ENCODE measurements at regions not wholly inside any gene's neighbourhood (a gene's known extent, or its start where the extent isn't known, plus 50 kb on each side); places are given as distances from the start of the nearest gene placed in this dataset.

- H3K27ac ChIP-seq, result no peak overlapping the region
- no peak for TF ChIP-seq ZFX (IDR thresholded peaks at IDR 0.05; ENCODE audit: borderline replicate concordance)
- no peak for TF ChIP-seq CTCF (IDR thresholded peaks at IDR 0.05)
These were observed 200.5 kb upstream of the HDAC4 start for GRCh38 chr2:239601201-239601851.

DNA sequence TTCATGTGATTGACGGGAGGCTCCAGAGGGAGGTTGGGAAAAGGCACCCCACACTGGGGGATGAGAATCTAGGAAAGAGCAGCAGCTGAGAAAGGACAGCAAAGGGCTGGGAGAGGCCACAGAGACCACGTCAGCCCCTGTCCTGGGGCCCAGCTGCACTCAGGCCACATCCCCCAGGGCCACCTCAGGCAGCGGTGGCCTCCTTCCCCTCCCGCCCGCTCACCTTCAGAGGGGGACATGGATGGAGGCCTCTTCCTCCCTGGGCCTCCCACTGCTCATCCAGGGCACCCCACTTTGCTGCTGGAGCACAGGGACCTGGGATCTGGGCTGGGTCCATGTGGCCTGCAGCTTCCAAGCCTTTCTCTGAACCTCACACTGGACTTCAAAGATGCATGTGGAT lies 199.8 kb upstream of the HDAC4 start:
- H3K27ac ChIP-seq, result no peak overlapping the region
- no peak for TF ChIP-seq ZFX (IDR thresholded peaks at IDR 0.05; ENCODE audit: borderline replicate concordance)
- no peak for TF ChIP-seq CTCF (IDR thresholded peaks at IDR 0.05)

DNA sequence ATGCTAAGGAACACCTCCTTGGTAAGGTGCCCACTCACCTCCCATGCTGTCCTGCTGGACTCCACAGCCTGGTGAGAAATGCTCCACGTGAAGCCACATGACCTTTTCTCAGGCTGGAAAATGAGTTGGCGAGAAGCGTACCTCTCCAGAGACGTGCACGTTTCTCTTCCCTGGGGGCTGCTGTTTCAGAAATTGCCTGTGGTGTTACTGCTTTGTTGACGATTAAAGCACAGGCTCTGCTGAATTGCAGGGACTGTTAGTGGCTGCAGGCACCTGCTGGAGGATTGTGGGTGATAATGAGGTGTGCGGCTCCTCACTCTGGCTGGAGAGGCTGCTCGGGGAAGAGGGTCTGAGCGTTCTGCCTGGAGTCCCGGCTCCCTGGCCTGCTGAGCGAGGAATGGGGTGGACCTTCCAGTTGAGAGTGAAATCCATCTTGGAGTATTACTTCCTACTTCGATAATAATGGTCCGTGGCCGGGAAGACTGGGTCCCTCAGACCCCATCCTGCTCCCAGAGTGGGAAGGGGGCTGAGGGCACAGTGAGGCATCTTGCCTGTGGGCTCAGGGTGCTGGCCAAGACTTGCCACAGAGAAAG lies 199.3 kb upstream of the HDAC4 start:
- no peak for TF ChIP-seq CTCF (IDR thresholded peaks at IDR 0.05)
- no peak for TF ChIP-seq ZFX (IDR thresholded peaks at IDR 0.05; ENCODE audit: borderline replicate concordance)

GRCh38 chr2:239599299-239599698 lies 198.5 kb upstream of the HDAC4 start:
- TF ChIP-seq ZFX (IDR thresholded peaks at IDR 0.05; ENCODE audit: borderline replicate concordance) (no peak), CTCF (IDR thresholded peaks at IDR 0.05) (no peak)
- no peak overlapping the region for H3K27ac ChIP-seq

More for the DNA sequence above, 199.3 kb upstream of the HDAC4 start:
- H3K27ac ChIP-seq, result no peak overlapping the region

GRCh38 chr2:239598732-239599090 lies 197.9 kb upstream of the HDAC4 start:
- TF ChIP-seq ZFX (IDR thresholded peaks at IDR 0.05; ENCODE audit: borderline replicate concordance) (no peak), CTCF (IDR thresholded peaks at IDR 0.05) (no peak)
- no peak overlapping the region for H3K27ac ChIP-seq

- TF ChIP-seq ZFX (IDR thresholded peaks at IDR 0.05; ENCODE audit: borderline replicate concordance) (no peak), CTCF (IDR thresholded peaks at IDR 0.05) (no peak)
- H3K27ac ChIP-seq, result no peak overlapping the region
These were observed 197.4 kb upstream of the HDAC4 start for GRCh38 chr2:239598011-239598731.

- TF ChIP-seq CTCF (IDR thresholded peaks at IDR 0.05), result no peak
- TF ChIP-seq ZFX (IDR thresholded peaks at IDR 0.05; ENCODE audit: borderline replicate concordance), result no peak
- no peak overlapping the region for H3K27ac ChIP-seq
These were observed 196.4 kb upstream of the HDAC4 start for GRCh38 chr2:239597216-239597615.

Measured in 22Rv1 (cell line).